Body of pancreas (tissue), 4 donors: ENCODE measurements at regions not wholly inside any gene's neighbourhood (a gene's known extent, or its start where the extent isn't known, plus 50 kb on each side); places are given as distances from the start of the nearest gene placed in this dataset.

ENCODE experiments used
- ATAC-seq: fragments of 150-250 bp; one replicate; pipeline ENCODE4 v1.9.1; 2016
- DNase-seq, 4 donors: peaks; one replicate each; pipeline ENCODE4 v3.0.0-alpha.2; 2019
- H3K27ac ChIP-seq, 4 donors: fragments of 200-600 bp; sonication (generic); 1 replicate in 3 of 4; 2 replicates in 1 of 4; pipeline versions ENCODE4 v1.5.1 to v1.6.1; 2016 to 2019; ENCODE audit warnings: mild to moderate bottlenecking in 1 of 4, mixed read lengths in 1 of 4, moderate library complexity in 1 of 4
- H3K27me3 ChIP-seq, 2 donors: fragments of 200-600 bp; sonication (generic); one replicate each; pipeline ENCODE4 v1.6.0; 2016; ENCODE audit warnings: mild to moderate bottlenecking in 1 of 2
- H3K36me3 ChIP-seq, 2 donors: fragments of 200-600 bp; sonication (generic); replicated peaks in 1 of 2; 2 replicates each; pipeline ENCODE4 v1.5.1; 2016; ENCODE audit warnings: low read depth in 2 of 2; ENCODE audit not compliant: insufficient read depth in 1 of 2
- H3K4me1 ChIP-seq: fragments of 200-600 bp; sonication (generic); one replicate; pipeline ENCODE4 v1.6.0; 2016
- H3K4me3 ChIP-seq, 2 donors: fragments of 200-600 bp; sonication (generic); 1 replicate in 1 of 2; 2 replicates in 1 of 2; pipeline ENCODE4 v1.5.1; 2016 to 2019
- H3K9me3 ChIP-seq, 3 donors: fragments of 200-600 bp; sonication (generic); 1 replicate in 2 of 3; 2 replicates in 1 of 3; pipeline ENCODE4 v1.5.1; 2016
- CTCF ChIP-seq, 7 experiments: fragments of 450-650 bp in 4 of 7; fragments of 200-600 bp in 3 of 7; sonication (generic) in 3 of 7; IDR thresholded peaks; one replicate each; pipeline ENCODE4 v1.5.1; 2016 to 2019; ENCODE audit warnings: antibody characterized with exemption in 7 of 7
- POLR2A ChIP-seq, 3 donors: fragments of 450-650 bp; IDR thresholded peaks; one replicate each; pipeline ENCODE4 v1.6.1; 2016; ENCODE audit warnings: antibody characterized with exemption in 3 of 3, mild to moderate bottlenecking in 2 of 3
- WGBS, 2 donors: methylation state at CpG; one replicate each; pipeline ENCODE4 v1.1.5; 2017; 5-methylcytosine and 5-hydroxymethylcytosine counted together
- intact Hi-C: fragments of 100-400 bp; cut with DNase I; formaldehyde crosslinking; loops from one replicate; pipeline ENCODE4 v1.15.1; 2023

DNA sequence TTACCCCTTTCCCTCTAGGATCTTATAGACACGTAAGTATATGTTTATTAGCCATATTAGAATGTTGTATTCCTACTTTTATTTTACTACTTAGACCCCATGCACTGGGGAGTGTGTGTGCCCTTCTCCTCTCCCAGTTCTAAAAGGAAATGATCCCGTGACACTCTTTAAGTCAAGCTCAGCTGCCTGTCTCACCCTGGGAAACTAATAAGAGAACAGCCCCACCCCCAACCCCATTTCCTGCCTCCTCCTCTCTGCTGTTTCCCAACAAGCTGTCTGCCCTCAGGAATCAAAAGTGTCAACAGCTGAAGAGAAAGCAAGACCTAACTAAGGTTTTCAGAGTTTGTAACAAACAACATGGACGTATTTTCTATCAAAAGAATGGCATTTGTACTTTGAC is 92.6 kb upstream of the VAV3 start:
- H3K9me3 ChIP-seq = no peaks in the 10 kb centered on the region
- TF ChIP-seq CTCF (IDR thresholded peaks at IDR 0.05) (no peak), POLR2A (IDR thresholded peaks at IDR 0.05) (no peak)
- peaks cover 1% of the 10 kb centered on the region for H3K4me1 ChIP-seq
- H3K27me3 ChIP-seq = no peaks in the 10 kb centered on the region
- H3K27ac ChIP-seq = no peak overlapping the region
- WGBS, 2 donors = 63 to 66% methylated on average over 3 of the region's 3 CpGs
- H3K36me3 ChIP-seq = no peaks in the 10 kb centered on the region
- DNase-seq (peak in 2 of 4 donors; percentile 27 to 64), ATAC-seq (no peak)
- no peak overlapping the region for H3K4me3 ChIP-seq
- intact Hi-C loops = no loop called here

DNA sequence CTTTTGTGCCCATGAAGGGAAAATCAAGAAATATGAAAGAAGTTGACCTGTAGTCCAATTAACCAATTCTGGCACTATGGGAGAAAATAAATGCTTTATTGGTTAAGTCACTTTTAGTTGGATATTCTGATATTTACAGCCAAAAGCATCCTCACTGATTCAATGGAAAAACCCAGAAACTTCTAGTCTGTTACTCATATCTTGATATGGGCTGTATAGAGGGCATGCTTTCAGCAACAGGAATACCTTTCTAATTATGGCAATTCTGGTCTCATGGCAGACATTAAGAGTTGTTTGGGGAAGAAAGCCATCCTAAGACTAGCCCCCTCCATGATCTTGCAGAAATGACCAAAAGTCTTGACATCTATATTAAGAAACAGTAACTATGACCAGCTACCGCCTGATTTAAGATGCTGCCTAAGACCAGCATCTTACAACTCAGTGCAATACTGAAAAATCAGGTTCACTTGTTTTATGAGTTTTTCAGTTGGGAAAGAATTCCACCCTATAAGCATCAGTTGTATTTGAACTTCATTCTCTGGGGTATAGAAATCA is 91.5 kb upstream of the VAV3 start:
- intact Hi-C loops = no loop called here
- no peak overlapping the region for H3K4me3 ChIP-seq
- WGBS, 2 donors = 82 to 86% methylated on average over 1 of the region's 1 CpG
- ATAC-seq (no peak), DNase-seq (no peak)
- H3K36me3 ChIP-seq = no peaks in the 10 kb centered on the region
- H3K27me3 ChIP-seq = no peaks in the 10 kb centered on the region
- TF ChIP-seq POLR2A (IDR thresholded peaks at IDR 0.05) = no peak
- peaks cover 7% of the 10 kb centered on the region for H3K4me1 ChIP-seq
- H3K9me3 ChIP-seq = no peaks in the 10 kb centered on the region
- H3K27ac ChIP-seq = no peak overlapping the region

DNA sequence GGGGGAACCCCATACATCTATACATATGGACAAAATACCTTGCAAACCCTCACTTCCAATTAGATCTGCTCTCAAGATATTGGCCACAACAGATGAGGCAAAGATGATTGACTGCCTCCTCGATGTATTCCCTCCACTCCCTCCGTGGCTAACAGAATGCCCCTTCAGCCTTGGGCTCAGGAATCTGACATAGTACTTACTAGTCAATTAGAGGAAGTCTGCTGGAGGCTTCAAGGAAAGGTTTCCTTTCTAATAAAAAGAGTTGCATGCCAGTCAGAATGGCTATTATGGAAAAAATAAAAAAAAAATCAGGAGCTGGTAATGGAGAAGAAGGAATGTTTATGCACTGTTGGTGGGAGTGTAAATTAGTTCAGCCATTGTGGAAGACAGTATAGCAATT is 90.4 kb upstream of the VAV3 start:
- no peaks in the 10 kb centered on the region for H3K27me3 ChIP-seq
- whole genome bisulfite sequencing, 2 donors = 75 to 77% methylated on average over 2 of the region's 2 CpGs
- H3K4me1 ChIP-seq = peaks cover 7% of the 10 kb centered on the region
- H3K9me3 ChIP-seq = no peaks in the 10 kb centered on the region
- no peaks in the 10 kb centered on the region for H3K36me3 ChIP-seq
- H3K27ac ChIP-seq = no peak overlapping the region
- DNase-seq (no peak), ATAC-seq (no peak)
- intact Hi-C loops = no loop called here
- TF ChIP-seq CTCF (IDR thresholded peaks at IDR 0.05) = no peak
- no peak for TF ChIP-seq POLR2A (IDR thresholded peaks at IDR 0.05)
- no peak overlapping the region for H3K4me3 ChIP-seq

- Histone ChIP-seq H3K27me3 (no peaks in the 10 kb centered on the region), H3K36me3 (no peaks in the 10 kb centered on the region), H3K27ac (no peak overlapping the region), H3K4me1 (peaks cover 7% of the 10 kb centered on the region), H3K9me3 (no peaks in the 10 kb centered on the region), H3K4me3 (no peak overlapping the region)
- WGBS, 2 donors = 80 to 89% methylated on average over 2 of the region's 2 CpGs
- TF ChIP-seq POLR2A (IDR thresholded peaks at IDR 0.05) = no peak
- TF ChIP-seq CTCF (IDR thresholded peaks at IDR 0.05) = no peak
- ATAC-seq (no peak), DNase-seq (no peak)
- intact Hi-C loops = no loop called here
These were observed 89.4 kb upstream of the VAV3 start for GRCh38 chr1:108054396-108054795.

- peak; percentile 58 for ATAC-seq
- peak in 2 of 4 donors; percentile 9 to 21 for DNase-seq
- Histone ChIP-seq H3K4me3 (no peak overlapping the region), H3K27ac (no peak overlapping the region), H3K27me3 (no peaks in the 10 kb centered on the region), H3K36me3 (no peaks in the 10 kb centered on the region), H3K9me3 (no peaks in the 10 kb centered on the region), H3K4me1 (peaks cover 7% of the 10 kb centered on the region)
- intact Hi-C loops = no loop called here
- TF ChIP-seq POLR2A (IDR thresholded peaks at IDR 0.05) = no peak
- 61 to 75% methylated on average over 4 of the region's 4 CpGs for WGBS, 2 donors
These were observed 88.5 kb upstream of the VAV3 start for GRCh38 chr1:108053270-108054013.
